ENCODE measurements at regions not wholly inside any gene's neighbourhood (a gene's known extent, or its start where the extent isn't known, plus 50 kb on each side); places are given as distances from the start of the nearest gene placed in this dataset.

DNA sequence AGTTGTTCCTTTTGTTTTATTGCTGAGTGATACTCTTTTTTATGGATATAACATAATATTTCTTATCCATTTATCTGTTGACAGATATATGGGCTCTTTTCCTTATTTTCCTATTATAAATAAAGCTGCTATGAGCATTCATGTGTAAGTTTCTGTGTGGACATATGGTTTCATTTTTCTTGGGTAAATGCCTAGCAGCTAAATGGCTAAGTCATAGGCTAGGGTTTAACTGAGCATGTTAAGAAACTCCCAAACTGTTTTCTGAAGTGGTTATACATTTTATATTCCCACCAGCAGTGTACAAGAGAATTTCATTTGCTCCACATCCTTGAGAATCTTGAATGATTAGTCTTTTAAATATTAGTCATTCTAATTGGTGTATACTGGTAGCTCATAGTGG is 786.6 kb upstream of the CDH2 start:
- TF ChIP-seq KDM1A (IDR thresholded peaks at IDR 0.05; ENCODE audit: borderline replicate concordance) (no peak), POLR2AphosphoS5 (IDR thresholded peaks at IDR 0.05; ENCODE audit: low read length) (no peak), TCF7 (IDR thresholded peaks at IDR 0.05; ENCODE audit: borderline replicate concordance) (no peak), CBX5 (IDR thresholded peaks at IDR 0.05; ENCODE audit: low read depth) (no peak), RFX5 (IDR thresholded peaks at IDR 0.05; ENCODE audit: low read depth, low read length) (no peak), ZNF207 (IDR thresholded peaks at IDR 0.05; ENCODE audit: borderline replicate concordance) (no peak), MEF2A (IDR thresholded peaks at IDR 0.05; ENCODE audit: insufficient read depth, low read depth, low read length) (no peak), FOXM1 (IDR thresholded peaks at IDR 0.05; ENCODE audit: low read depth, low read length) (no peak)
- TF ChIP-seq, protein P1, sequence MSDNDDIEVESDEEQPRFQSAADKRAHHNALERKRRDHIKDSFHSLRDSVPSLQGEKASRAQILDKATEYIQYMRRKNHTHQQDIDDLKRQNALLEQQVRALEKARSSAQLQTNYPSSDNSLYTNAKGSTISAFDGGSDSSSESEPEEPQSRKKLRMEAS (IDR thresholded peaks at IDR 0.05; ENCODE audit: low read depth, low read length): no peak
- TF ChIP-seq, protein P2, sequence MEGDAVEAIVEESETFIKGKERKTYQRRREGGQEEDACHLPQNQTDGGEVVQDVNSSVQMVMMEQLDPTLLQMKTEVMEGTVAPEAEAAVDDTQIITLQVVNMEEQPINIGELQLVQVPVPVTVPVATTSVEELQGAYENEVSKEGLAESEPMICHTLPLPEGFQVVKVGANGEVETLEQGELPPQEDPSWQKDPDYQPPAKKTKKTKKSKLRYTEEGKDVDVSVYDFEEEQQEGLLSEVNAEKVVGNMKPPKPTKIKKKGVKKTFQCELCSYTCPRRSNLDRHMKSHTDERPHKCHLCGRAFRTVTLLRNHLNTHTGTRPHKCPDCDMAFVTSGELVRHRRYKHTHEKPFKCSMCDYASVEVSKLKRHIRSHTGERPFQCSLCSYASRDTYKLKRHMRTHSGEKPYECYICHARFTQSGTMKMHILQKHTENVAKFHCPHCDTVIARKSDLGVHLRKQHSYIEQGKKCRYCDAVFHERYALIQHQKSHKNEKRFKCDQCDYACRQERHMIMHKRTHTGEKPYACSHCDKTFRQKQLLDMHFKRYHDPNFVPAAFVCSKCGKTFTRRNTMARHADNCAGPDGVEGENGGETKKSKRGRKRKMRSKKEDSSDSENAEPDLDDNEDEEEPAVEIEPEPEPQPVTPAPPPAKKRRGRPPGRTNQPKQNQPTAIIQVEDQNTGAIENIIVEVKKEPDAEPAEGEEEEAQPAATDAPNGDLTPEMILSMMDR (IDR thresholded peaks at IDR 0.05 in 2 of 3, conservative IDR thresholded peaks at IDR 0.05 in 1 of 3; ENCODE audit: control insufficient read depth in 2 of 3, extremely low read depth in 1 of 3, insufficient read depth in 1 of 3, low read depth in 3 of 3, low read length in 3 of 3): no peak
